ENCODE measurements at regions not wholly inside any gene's neighbourhood (a gene's known extent, or its start where the extent isn't known, plus 50 kb on each side); places are given as distances from the start of the nearest gene placed in this dataset.

DNA sequence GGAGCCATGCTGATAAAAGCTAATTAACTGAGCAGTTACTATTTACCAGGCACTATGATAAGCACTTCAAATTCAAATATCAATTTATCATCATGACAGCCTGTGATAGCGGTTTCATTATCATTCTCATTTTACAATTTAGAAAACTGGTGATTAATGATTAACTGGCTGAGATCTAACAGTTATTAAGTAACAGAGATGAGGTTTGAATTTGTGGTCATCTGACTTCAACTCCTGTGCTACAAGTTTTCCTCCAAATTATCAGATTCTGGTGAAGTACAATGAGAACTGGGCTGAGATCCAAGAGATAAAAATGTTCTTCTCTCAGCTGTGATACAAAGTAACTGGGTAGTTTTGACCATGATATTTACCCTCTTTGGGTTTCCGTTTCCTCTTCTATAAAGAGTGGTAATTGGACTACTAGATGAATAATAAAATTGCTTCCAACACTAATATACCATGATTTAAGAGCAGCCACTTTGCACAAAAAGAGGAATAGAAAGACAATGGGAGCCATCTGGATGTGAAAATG lies 74.5 kb upstream of the CCNG1 start:
- no peak for TF ChIP-seq EZH2 (IDR thresholded peaks at IDR 0.05; ENCODE audit: borderline replicate concordance, low read depth, low read length, severe bottlenecking)
- TF ChIP-seq, protein P1, sequence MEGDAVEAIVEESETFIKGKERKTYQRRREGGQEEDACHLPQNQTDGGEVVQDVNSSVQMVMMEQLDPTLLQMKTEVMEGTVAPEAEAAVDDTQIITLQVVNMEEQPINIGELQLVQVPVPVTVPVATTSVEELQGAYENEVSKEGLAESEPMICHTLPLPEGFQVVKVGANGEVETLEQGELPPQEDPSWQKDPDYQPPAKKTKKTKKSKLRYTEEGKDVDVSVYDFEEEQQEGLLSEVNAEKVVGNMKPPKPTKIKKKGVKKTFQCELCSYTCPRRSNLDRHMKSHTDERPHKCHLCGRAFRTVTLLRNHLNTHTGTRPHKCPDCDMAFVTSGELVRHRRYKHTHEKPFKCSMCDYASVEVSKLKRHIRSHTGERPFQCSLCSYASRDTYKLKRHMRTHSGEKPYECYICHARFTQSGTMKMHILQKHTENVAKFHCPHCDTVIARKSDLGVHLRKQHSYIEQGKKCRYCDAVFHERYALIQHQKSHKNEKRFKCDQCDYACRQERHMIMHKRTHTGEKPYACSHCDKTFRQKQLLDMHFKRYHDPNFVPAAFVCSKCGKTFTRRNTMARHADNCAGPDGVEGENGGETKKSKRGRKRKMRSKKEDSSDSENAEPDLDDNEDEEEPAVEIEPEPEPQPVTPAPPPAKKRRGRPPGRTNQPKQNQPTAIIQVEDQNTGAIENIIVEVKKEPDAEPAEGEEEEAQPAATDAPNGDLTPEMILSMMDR (IDR thresholded peaks at IDR 0.05; ENCODE audit: borderline replicate concordance, extremely low read depth, low read length, poor library complexity, severe bottlenecking): no peak

All from DND-41 (cell line).